Skin epidermis (tissue), 12 donors: ENCODE measurements at regions not wholly inside any gene's neighbourhood (a gene's known extent, or its start where the extent isn't known, plus 50 kb on each side); places are given as distances from the start of the nearest gene placed in this dataset.
"Not testable (repeated sequence)": the region's sequence is repeated elsewhere in the genome, so short reads cannot be mapped to it uniquely, and the experiment has no call there.

Source experiments
- H3K27ac ChIP-seq, 21 experiments: fragments of 200-600 bp; sonication (generic) in 11 of 21; one replicate each; pipeline ENCODE4 v1.5.0; 2020; ENCODE audit warnings: mild to moderate bottlenecking in 3 of 21, inconsistent platforms in 2 of 21, moderate library complexity in 2 of 21
- H3K4me3 ChIP-seq, 7 experiments: fragments of 200-600 bp; sonication (generic) in 2 of 7; one replicate each; pipeline ENCODE4 v1.5.0; 2020; ENCODE audit warnings: inconsistent platforms in 2 of 7, mild to moderate bottlenecking in 2 of 7, moderate library complexity in 1 of 7

GRCh38 chr11:89545691-89546090 lies 54.5 kb upstream of the NOX4 start:
- no peak overlapping the region for H3K4me3 ChIP-seq
- H3K27ac ChIP-seq, result no peak overlapping the region

- H3K4me3 ChIP-seq, H3K27ac ChIP-seq: not testable (repeated sequence)
Measured at GRCh38 chr11:89555781-89556180, 64.6 kb upstream of the NOX4 start.

GRCh38 chr11:89556731-89557707 lies 65.8 kb upstream of the NOX4 start:
- peak overlapping the region in 1 of 21 experiments; percentile 20 for H3K27ac ChIP-seq
- H3K4me3 ChIP-seq, result not testable (repeated sequence)

- H3K27ac ChIP-seq, H3K4me3 ChIP-seq: not testable (repeated sequence)
Measured at GRCh38 chr11:89560598-89560997, 69.4 kb upstream of the NOX4 start.

GRCh38 chr11:89562731-89563130 lies 71.6 kb upstream of the NOX4 start:
- H3K4me3 ChIP-seq, H3K27ac ChIP-seq: not testable (repeated sequence)

- Histone ChIP-seq H3K27ac (no peak overlapping the region), H3K4me3 (no peak overlapping the region)
Measured at GRCh38 chr11:89566972-89567371, 75.8 kb upstream of the NOX4 start.

- not testable (repeated sequence) for H3K27ac ChIP-seq, H3K4me3 ChIP-seq
Measured at GRCh38 chr11:89569387-89569786, 78.2 kb upstream of the NOX4 start.

GRCh38 chr11:89571706-89572105 lies 80.5 kb upstream of the NOX4 start:
- H3K27ac ChIP-seq, H3K4me3 ChIP-seq: not testable (repeated sequence)

- H3K4me3 ChIP-seq, H3K27ac ChIP-seq: not testable (repeated sequence)
Measured at GRCh38 chr11:89575846-89576245, 84.7 kb upstream of the NOX4 start.

- not testable (repeated sequence) for H3K4me3 ChIP-seq, H3K27ac ChIP-seq
Measured at GRCh38 chr11:89577428-89577827, 86.3 kb upstream of the NOX4 start.

GRCh38 chr11:89583580-89583979 lies 92.4 kb upstream of the NOX4 start:
- no peak overlapping the region for H3K4me3 ChIP-seq

GRCh38 chr11:89585046-89585445 lies 93.9 kb upstream of the NOX4 start:
- not testable (repeated sequence) for H3K27ac ChIP-seq, H3K4me3 ChIP-seq

More at GRCh38 chr11:89583580-89583979, 92.4 kb upstream of the NOX4 start:
- no peak overlapping the region for H3K27ac ChIP-seq

- H3K27ac ChIP-seq, H3K4me3 ChIP-seq: not testable (repeated sequence)
Measured at GRCh38 chr11:89585471-89585870, 94.3 kb upstream of the NOX4 start.

- H3K4me3 ChIP-seq, H3K27ac ChIP-seq: not testable (repeated sequence)
Measured at GRCh38 chr11:89589413-89589812, 98.2 kb upstream of the NOX4 start.

- not testable (repeated sequence) for H3K27ac ChIP-seq, H3K4me3 ChIP-seq
Measured at GRCh38 chr11:89590008-89590632, 98.9 kb upstream of the NOX4 start.

- not testable (repeated sequence) for H3K27ac ChIP-seq, H3K4me3 ChIP-seq
Measured at GRCh38 chr11:89601263-89601662, 108.8 kb upstream of the TRIM77 start.

GRCh38 chr11:89604281-89604680 lies 105.8 kb upstream of the TRIM77 start:
- no peak overlapping the region for H3K4me3 ChIP-seq
- no peak overlapping the region for H3K27ac ChIP-seq

- H3K27ac ChIP-seq, result peak overlapping the region in 3 of 21 experiments; percentile 36 to 71 (median 65)
Measured at GRCh38 chr11:89606845-89607244, 103.3 kb upstream of the TRIM77 start.

GRCh38 chr11:89607497-89607896 lies 102.6 kb upstream of the TRIM77 start:
- not testable (repeated sequence) for H3K4me3 ChIP-seq
- peak overlapping the region in 4 of 21 experiments; percentile 44 to 71 (median 54) for H3K27ac ChIP-seq

More at GRCh38 chr11:89606845-89607244, 103.3 kb upstream of the TRIM77 start:
- not testable (repeated sequence) for H3K4me3 ChIP-seq

GRCh38 chr11:89608234-89608966 lies 101.7 kb upstream of the TRIM77 start:
- Histone ChIP-seq H3K4me3 (no peak overlapping the region), H3K27ac (peak overlapping the region in 2 of 21 experiments; percentile 54 to 71)
